ENCODE measurements at regions not wholly inside any gene's neighbourhood (a gene's known extent, or its start where the extent isn't known, plus 50 kb on each side); places are given as distances from the start of the nearest gene placed in this dataset.
"Not testable (repeated sequence)": the region's sequence is repeated elsewhere in the genome, so short reads cannot be mapped to it uniquely, and the experiment has no call there.

- TF ChIP-seq CTCF (IDR thresholded peaks at IDR 0.05) = no peak
- Histone ChIP-seq H3K4me1 (ENCODE audit: low read depth) (no peaks in the 10 kb centered on the region), H3K9me3 (no peaks in the 10 kb centered on the region), H3K4me3 (no peak overlapping the region), H3K36me3 (ENCODE audit: low read depth) (no peaks in the 10 kb centered on the region)
- DNase-seq (no peak), ATAC-seq (no peak)
- intact Hi-C loops (cut with DNase I, micrococcal nuclease) = no loop called here
Observed at GRCh38 chr20:48492715-48493070, 335.1 kb downstream of the PREX1 start.

- Histone ChIP-seq H3K4me3 (no peak overlapping the region), H3K36me3 (ENCODE audit: low read depth) (no peaks in the 10 kb centered on the region), H3K4me1 (ENCODE audit: low read depth) (no peaks in the 10 kb centered on the region), H3K9me3 (no peaks in the 10 kb centered on the region)
- no peak for DNase-seq
- TF ChIP-seq CTCF (IDR thresholded peaks at IDR 0.05) = no peak
- intact Hi-C loops (cut with DNase I, micrococcal nuclease) = no loop called here
- ATAC-seq = no peak
Observed at GRCh38 chr20:48492015-48492714, 335.6 kb downstream of the PREX1 start.

- no peak for ATAC-seq
- Histone ChIP-seq H3K4me3 (no peak overlapping the region), H3K4me1 (ENCODE audit: low read depth) (no peaks in the 10 kb centered on the region), H3K36me3 (ENCODE audit: low read depth) (no peaks in the 10 kb centered on the region), H3K9me3 (no peaks in the 10 kb centered on the region)
- no peak for TF ChIP-seq CTCF (IDR thresholded peaks at IDR 0.05)
- intact Hi-C loops (cut with DNase I, micrococcal nuclease) = no loop called here
- DNase-seq = no peak
Observed at GRCh38 chr20:48490961-48491831, 336.6 kb downstream of the PREX1 start.

- ATAC-seq; DNase-seq; intact Hi-C loops (cut with DNase I, micrococcal nuclease); H3K9me3 ChIP-seq; H3K36me3 ChIP-seq (ENCODE audit: low read depth); H3K4me1 ChIP-seq (ENCODE audit: low read depth); H3K4me3 ChIP-seq: not testable (repeated sequence)
Observed at GRCh38 chr20:48490341-48490740, 337.5 kb downstream of the PREX1 start.

- intact Hi-C loops (cut with DNase I, micrococcal nuclease) = no loop called here
- DNase-seq = no peak
Observed at GRCh38 chr20:48489656-48490055, 338.1 kb downstream of the PREX1 start.

More at GRCh38 chr20:48489656-48490055, 338.1 kb downstream of the PREX1 start:
- Histone ChIP-seq H3K9me3 (no peaks in the 10 kb centered on the region), H3K36me3 (ENCODE audit: low read depth) (no peaks in the 10 kb centered on the region), H3K4me1 (ENCODE audit: low read depth) (no peaks in the 10 kb centered on the region), H3K4me3 (no peak overlapping the region)
- ATAC-seq = no peak
- TF ChIP-seq CTCF (IDR thresholded peaks at IDR 0.05) = no peak
